SK-N-SH (cell line): ENCODE measurements at regions not wholly inside any gene's neighbourhood (a gene's known extent, or its start where the extent isn't known, plus 50 kb on each side); places are given as distances from the start of the nearest gene placed in this dataset.

ENCODE experiments used
- CTCF ChIA-PET: fragments of 300-600, 350-600 bp; formaldehyde crosslinking; extraction: SDS; loops from one replicate; lab custom pipeline; 2021; lab: Yijun Ruan, JAX
- POLR2A ChIA-PET: fragments of 350-600 bp; sonication (Branson Sonifier 250); formaldehyde crosslinking; extraction: SDS; loops from one replicate; lab custom pipeline; 2020; ENCODE audit warnings: antibody characterized with exemption, inconsistent platforms; lab: Yijun Ruan, JAX
- DNase-seq: peaks from one replicate; pipeline ENCODE4 v3.0.0; 2012
- H2AFZ ChIP-seq: fragments of 200-600 bp; sonication (generic); 2 replicates; pipeline ENCODE4 v1.8.1; 2016; ENCODE audit warnings: antibody characterized with exemption, mild to moderate bottlenecking, low read depth
- H3F3A ChIP-seq: fragments of 200-600 bp; sonication (generic); replicated peaks from 2 replicates; pipeline ENCODE3; 2016; ENCODE audit warnings: antibody characterized with exemption, mild to moderate bottlenecking; ENCODE audit not compliant: insufficient read depth
- H3K27ac ChIP-seq, 2 experiments: fragments of 200-500 bp in 1 of 2; fragments of 200-600 bp in 1 of 2; sonication (Bioruptor generic) in 1 of 2; sonication (generic), shearing (Covaris generic) in 1 of 2; 2 replicates each; pipeline versions ENCODE4 v1.5.1 to v1.6.1; 2014 to 2016; ENCODE audit warnings: low read depth in 2 of 2, inconsistent platforms in 1 of 2, low read length in 1 of 2, mild to moderate bottlenecking in 1 of 2, mixed read lengths in 1 of 2
- H3K27me3 ChIP-seq: fragments of 200-600 bp; sonication (generic), shearing (Covaris generic); 2 replicates; pipeline ENCODE4 v1.6.1; 2016; ENCODE audit warnings: mixed run types; ENCODE audit not compliant: insufficient read depth
- H3K36me3 ChIP-seq, 2 experiments: fragments of 200-500 bp in 1 of 2; fragments of 200-600 bp in 1 of 2; sonication (Bioruptor generic) in 1 of 2; sonication (generic) in 1 of 2; replicated peaks in 1 of 2; 2 replicates each; pipeline versions ENCODE3 to v1.5.1; 2014 to 2016; ENCODE audit warnings: low read length in 1 of 2, mild to moderate bottlenecking in 1 of 2; ENCODE audit not compliant: insufficient read depth in 2 of 2, control insufficient read depth in 1 of 2
- H3K4me1 ChIP-seq, 2 experiments: fragments of 200-500 bp in 1 of 2; fragments of 200-600 bp in 1 of 2; sonication (Bioruptor generic) in 1 of 2; sonication (generic), shearing (Covaris generic) in 1 of 2; 2 replicates each; pipeline versions ENCODE4 v1.5.1 to v1.6.1; 2014 to 2016; ENCODE audit warnings: low read depth in 1 of 2, low read length in 1 of 2, mixed run types in 1 of 2; ENCODE audit not compliant: insufficient read depth in 2 of 2, control insufficient read depth in 1 of 2
- H3K4me2 ChIP-seq: fragments of 200-600 bp; sonication (generic), shearing (Covaris generic); 2 replicates; pipeline ENCODE4 v1.6.1; 2017; ENCODE audit warnings: mixed run types
- H3K4me3 ChIP-seq, 2 experiments: fragments of 200-500 bp in 1 of 2; fragments of 200-600 bp in 1 of 2; sonication (Bioruptor generic) in 1 of 2; sonication (generic), shearing (Covaris generic) in 1 of 2; 2 replicates each; pipeline versions ENCODE4 v1.5.1 to v1.8.1; 2014 to 2016; ENCODE audit warnings: low read depth in 2 of 2, inconsistent platforms in 1 of 2, low read length in 1 of 2, mild to moderate bottlenecking in 1 of 2, mixed read lengths in 1 of 2, moderate library complexity in 1 of 2
- H3K79me2 ChIP-seq: fragments of 200-600 bp; sonication (generic); 2 replicates; pipeline ENCODE4 v1.8.1; 2017; ENCODE audit warnings: mild to moderate bottlenecking; ENCODE audit not compliant: insufficient read depth
- H3K9ac ChIP-seq: fragments of 200-600 bp; sonication (generic); 2 replicates; pipeline ENCODE4 v1.6.1; 2017; ENCODE audit warnings: mixed run types
- H3K9me2 ChIP-seq: fragments of 200-600 bp; sonication (generic); 2 replicates; pipeline ENCODE4 v1.6.1; 2017; ENCODE audit warnings: mixed run types
- H3K9me3 ChIP-seq: fragments of 200-600 bp; sonication (generic); 2 replicates; pipeline ENCODE4 v1.6.1; 2017; ENCODE audit warnings: mixed run types, mild to moderate bottlenecking, moderate library complexity
- H4K20me1 ChIP-seq: fragments of 200-600 bp; sonication (generic); 2 replicates; pipeline ENCODE4 v1.6.1; 2017; ENCODE audit warnings: mild to moderate bottlenecking, mixed run types; ENCODE audit not compliant: insufficient read depth
- EP300 ChIP-seq, 2 experiments: IDR thresholded peaks; 2 replicates each; pipeline versions ENCODE4 v1.4.0 to v1.6.1; 2012; ENCODE audit warnings: borderline replicate concordance in 1 of 2, low read depth in 1 of 2, low read length in 1 of 2
- EZH2phosphoT487 ChIP-seq: fragments of 200-600 bp; sonication (generic); IDR thresholded peaks from 2 replicates; pipeline ENCODE4 v1.6.1; 2017; ENCODE audit warnings: low read depth, mixed run types, mild to moderate bottlenecking, antibody characterized with exemption, moderate library complexity, borderline replicate concordance
- FOXM1 ChIP-seq: IDR thresholded peaks from 2 replicates; pipeline ENCODE4 v1.4.0; 2012; ENCODE audit warnings: low read depth, mild to moderate bottlenecking
- GATA2 ChIP-seq: sonication (generic); formaldehyde crosslinking; IDR thresholded peaks from 2 replicates; pipeline ENCODE4 v1.5.0; 2020; ENCODE audit warnings: mild to moderate bottlenecking, missing genetic modification reagents
- JUND ChIP-seq: IDR thresholded peaks from 2 replicates; pipeline ENCODE4 v1.4.0; 2012
- SIN3A ChIP-seq: IDR thresholded peaks from 2 replicates; pipeline ENCODE4 v1.6.1; 2012; ENCODE audit warnings: low read depth, mild to moderate bottlenecking, low read length, moderate library complexity, borderline replicate concordance
- SMC3 ChIP-seq: IDR thresholded peaks from 2 replicates; pipeline ENCODE4 v1.6.1; 2012; ENCODE audit warnings: low read depth, low read length, improper control_type of control experiment
- YY1 ChIP-seq: IDR thresholded peaks from 2 replicates; pipeline ENCODE4 v1.4.0; 2012; ENCODE audit warnings: low read depth, mild to moderate bottlenecking
- WGBS: methylation state at CpG from one replicate; pipeline ENCODE4 v1.1.6; 2017; ENCODE audit warnings: low lambda C conversion rate; 5-methylcytosine and 5-hydroxymethylcytosine counted together
- TF ChIP-seq, protein P1 (sequence below): IDR thresholded peaks from 2 replicates; pipeline ENCODE4 v1.4.0; 2012; ENCODE audit warnings: low read depth, borderline replicate concordance
- TF ChIP-seq, protein P2 (sequence below): fragments of 200-600 bp; sonication (generic); IDR thresholded peaks from 2 replicates; pipeline ENCODE4 v1.6.1; 2017; ENCODE audit warnings: antibody characterized with exemption, mild to moderate bottlenecking, moderate library complexity
- TF ChIP-seq, protein P3 (sequence below): IDR thresholded peaks from 2 replicates; pipeline ENCODE4 v1.4.0; 2012; ENCODE audit warnings: low read depth, borderline replicate concordance
- TF ChIP-seq, protein P4 (sequence below): fragments of 150-350 bp; IDR thresholded peaks from 2 replicates; pipeline ENCODE4 v1.6.1; 2017; ENCODE audit warnings: antibody characterized with exemption, low read length, low read depth, borderline replicate concordance

DNA sequence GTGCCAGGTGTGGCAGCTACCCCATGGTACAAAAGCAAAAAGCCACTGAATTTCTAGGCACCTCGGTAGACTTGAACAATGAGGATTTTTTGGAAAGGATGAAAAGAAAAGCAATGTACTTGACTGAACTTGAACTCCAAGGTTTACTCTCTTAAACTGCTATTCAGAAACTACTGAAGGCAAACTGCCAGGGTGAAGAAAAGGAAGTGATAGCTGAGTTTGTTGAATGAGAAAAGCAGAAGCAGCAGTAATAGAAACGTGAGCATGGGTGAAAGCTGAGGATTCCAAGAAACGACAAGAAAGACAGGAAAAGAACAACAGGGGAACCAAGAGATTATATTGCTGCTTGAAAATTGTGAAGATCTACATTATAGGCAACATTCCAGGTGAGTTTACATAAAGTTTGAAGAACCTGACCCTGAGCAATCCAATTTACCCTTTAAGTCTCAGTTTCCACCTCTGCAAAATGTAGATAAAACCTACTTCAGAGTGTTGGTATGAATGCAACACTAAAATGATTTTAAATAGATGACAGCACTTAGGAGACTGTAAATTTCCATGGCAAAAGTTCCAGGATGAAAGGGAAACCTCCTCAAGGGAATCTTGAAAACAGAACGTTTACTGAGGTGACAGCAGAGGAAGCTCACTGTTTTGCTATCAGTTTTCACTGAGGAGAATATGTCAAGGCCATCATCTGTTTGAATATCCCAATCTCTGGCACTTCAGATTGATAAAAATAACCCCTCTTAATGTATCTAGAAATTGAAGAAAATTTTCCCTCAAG is 245.8 kb downstream of the SPATA31D1 start:
- Histone ChIP-seq H3K36me3 (no peaks in the 10 kb centered on the region), H3K27ac (no peak overlapping the region), H3K4me3 (no peak overlapping the region), H3K9me2 (no peaks in the 10 kb centered on the region), H3K4me1 (no peaks in the 10 kb centered on the region), H3K27me3 (no peaks in the 10 kb centered on the region), H3K79me2 (no peaks in the 10 kb centered on the region), H2AFZ (no peak overlapping the region)
- WGBS = 44% methylated on average over 4 of the region's 4 CpGs
- no peak for TF ChIP-seq SIN3A
- TF ChIP-seq GATA2 (CRISPR knock-in tag) = no peak
- TF ChIP-seq YY1 = no peak
- no peak for TF ChIP-seq EZH2phosphoT487
- no peak for TF ChIP-seq FOXM1
- no peak for TF ChIP-seq EP300 (IDR thresholded peaks at IDR 0.05; ENCODE audit: borderline replicate concordance in 1 of 2, low read depth in 1 of 2, low read length in 1 of 2)
- TF ChIP-seq, protein P1, sequence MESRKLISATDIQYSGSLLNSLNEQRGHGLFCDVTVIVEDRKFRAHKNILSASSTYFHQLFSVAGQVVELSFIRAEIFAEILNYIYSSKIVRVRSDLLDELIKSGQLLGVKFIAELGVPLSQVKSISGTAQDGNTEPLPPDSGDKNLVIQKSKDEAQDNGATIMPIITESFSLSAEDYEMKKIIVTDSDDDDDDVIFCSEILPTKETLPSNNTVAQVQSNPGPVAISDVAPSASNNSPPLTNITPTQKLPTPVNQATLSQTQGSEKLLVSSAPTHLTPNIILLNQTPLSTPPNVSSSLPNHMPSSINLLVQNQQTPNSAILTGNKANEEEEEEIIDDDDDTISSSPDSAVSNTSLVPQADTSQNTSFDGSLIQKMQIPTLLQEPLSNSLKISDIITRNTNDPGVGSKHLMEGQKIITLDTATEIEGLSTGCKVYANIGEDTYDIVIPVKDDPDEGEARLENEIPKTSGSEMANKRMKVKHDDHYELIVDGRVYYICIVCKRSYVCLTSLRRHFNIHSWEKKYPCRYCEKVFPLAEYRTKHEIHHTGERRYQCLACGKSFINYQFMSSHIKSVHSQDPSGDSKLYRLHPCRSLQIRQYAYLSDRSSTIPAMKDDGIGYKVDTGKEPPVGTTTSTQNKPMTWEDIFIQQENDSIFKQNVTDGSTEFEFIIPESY = no peak
- no peak for TF ChIP-seq SMC3
- TF ChIP-seq JUND = no peak
- TF ChIP-seq, protein P2, sequence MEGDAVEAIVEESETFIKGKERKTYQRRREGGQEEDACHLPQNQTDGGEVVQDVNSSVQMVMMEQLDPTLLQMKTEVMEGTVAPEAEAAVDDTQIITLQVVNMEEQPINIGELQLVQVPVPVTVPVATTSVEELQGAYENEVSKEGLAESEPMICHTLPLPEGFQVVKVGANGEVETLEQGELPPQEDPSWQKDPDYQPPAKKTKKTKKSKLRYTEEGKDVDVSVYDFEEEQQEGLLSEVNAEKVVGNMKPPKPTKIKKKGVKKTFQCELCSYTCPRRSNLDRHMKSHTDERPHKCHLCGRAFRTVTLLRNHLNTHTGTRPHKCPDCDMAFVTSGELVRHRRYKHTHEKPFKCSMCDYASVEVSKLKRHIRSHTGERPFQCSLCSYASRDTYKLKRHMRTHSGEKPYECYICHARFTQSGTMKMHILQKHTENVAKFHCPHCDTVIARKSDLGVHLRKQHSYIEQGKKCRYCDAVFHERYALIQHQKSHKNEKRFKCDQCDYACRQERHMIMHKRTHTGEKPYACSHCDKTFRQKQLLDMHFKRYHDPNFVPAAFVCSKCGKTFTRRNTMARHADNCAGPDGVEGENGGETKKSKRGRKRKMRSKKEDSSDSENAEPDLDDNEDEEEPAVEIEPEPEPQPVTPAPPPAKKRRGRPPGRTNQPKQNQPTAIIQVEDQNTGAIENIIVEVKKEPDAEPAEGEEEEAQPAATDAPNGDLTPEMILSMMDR = no peak
- TF ChIP-seq, protein P3, sequence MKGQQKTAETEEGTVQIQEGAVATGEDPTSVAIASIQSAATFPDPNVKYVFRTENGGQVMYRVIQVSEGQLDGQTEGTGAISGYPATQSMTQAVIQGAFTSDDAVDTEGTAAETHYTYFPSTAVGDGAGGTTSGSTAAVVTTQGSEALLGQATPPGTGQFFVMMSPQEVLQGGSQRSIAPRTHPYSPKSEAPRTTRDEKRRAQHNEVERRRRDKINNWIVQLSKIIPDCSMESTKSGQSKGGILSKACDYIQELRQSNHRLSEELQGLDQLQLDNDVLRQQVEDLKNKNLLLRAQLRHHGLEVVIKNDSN = no peak
- TF ChIP-seq, protein P4, sequence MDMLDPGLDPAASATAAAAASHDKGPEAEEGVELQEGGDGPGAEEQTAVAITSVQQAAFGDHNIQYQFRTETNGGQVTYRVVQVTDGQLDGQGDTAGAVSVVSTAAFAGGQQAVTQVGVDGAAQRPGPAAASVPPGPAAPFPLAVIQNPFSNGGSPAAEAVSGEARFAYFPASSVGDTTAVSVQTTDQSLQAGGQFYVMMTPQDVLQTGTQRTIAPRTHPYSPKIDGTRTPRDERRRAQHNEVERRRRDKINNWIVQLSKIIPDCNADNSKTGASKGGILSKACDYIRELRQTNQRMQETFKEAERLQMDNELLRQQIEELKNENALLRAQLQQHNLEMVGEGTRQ = no peak
- TF ChIP-seq, all 33 proteins: peak for 0
- H3K9ac ChIP-seq = no peak overlapping the region
- DNase-seq = no peak
- ChIA-PET POLR2A (interaction anchor here (0.7 kb wide), 1 partner anchor 771 kb away, joined by 3 read pairs; no protein-coding TSS in a partner anchor), CTCF (no interaction called here)
- H3K4me2 ChIP-seq = no peak overlapping the region
- H4K20me1 ChIP-seq = no peaks in the 10 kb centered on the region
- no peaks in the 10 kb centered on the region for H3F3A ChIP-seq
- H3K9me3 ChIP-seq = peaks cover 7% of the 10 kb centered on the region; the same call in 1 of the 2 replicates
